CD4-positive, alpha-beta T cell treated with Interleukin-4 for 4 hours (primary cell): ENCODE measurements at regions not wholly inside any gene's neighbourhood (a gene's known extent, or its start where the extent isn't known, plus 50 kb on each side); places are given as distances from the start of the nearest gene placed in this dataset.

Source experiments
- DNase-seq: peaks from one replicate; pipeline ENCODE4 v3.0.0-alpha.2; 2020

DNA sequence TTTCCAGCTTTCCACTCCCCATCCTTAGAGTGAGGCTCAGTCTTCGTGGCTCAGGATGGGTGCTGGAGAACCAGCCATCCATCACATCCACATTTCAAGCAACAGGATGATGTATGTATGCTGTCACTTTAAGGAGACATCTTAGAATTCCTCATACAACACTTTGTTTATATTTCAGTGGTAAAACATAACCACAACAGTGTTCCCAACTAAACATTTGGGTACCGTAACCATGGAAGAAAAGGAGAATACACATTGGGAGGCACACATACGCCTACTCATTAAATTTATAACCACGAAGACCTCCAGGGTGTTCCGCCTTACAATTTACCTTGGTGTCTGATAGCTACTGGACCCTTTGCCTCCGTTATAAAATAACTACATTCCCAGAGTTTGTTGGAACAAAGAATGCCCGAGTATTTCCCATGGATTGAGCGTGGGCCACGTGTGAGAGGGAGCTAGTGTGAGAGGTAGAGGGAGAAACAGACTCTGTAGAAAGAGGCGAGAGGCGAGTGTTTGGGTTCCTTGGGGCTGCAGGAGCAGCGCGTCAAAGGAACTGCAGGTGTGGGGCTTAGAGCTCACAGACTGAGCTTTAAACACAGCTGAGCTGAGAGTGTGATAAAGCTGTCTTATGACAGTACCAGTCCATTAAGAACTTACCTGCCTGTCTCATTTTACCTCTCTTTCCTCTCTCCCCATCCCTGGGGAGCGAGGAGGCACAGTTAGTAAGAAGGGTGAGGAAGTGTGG is 111.5 kb upstream of the USP24 start:
- DNase-seq: no peak

DNA sequence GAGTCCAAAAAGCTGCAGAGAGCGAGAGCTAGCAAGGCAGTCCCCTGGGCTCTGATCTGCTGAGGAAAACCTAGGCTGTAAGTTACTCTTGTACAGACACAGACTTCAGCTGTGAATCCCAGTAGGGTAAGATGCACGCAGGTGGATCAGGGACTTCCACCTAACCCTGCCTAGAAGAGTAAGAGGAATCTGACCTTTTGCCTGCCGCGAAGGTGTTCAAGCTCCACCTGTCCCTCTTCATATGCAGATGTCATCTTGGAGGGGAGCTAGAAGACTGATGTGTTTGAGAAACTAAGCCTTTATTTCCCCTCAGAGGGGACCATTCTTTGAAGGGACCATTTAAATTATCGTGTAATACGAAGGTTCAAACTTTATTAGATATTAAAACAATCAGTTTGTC is 108.6 kb upstream of the USP24 start:
- DNase-seq: no peak

DNA sequence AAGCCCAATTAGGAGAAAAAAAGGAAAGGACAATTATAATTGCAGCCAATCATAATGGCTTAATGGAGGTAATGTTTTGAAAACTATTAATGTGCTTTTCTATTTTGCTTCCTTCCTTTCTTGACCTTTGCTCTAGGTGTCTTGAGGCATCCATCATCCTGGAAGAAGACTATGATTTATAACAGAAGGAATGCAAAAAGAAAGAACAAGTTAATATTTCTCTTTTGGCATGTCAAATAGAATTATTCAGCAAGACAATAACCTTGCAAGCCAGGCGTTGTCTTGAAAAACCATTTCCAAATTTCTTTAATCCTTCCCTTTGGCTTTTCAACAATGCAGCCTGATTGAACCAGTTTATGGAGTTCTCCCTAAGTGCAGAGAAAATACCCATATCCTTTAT is 107.7 kb upstream of the USP24 start:
- DNase-seq: no peak

- no peak for DNase-seq
Observed at GRCh38 chr1:55321942-55322341, 106.8 kb upstream of the USP24 start.

DNA sequence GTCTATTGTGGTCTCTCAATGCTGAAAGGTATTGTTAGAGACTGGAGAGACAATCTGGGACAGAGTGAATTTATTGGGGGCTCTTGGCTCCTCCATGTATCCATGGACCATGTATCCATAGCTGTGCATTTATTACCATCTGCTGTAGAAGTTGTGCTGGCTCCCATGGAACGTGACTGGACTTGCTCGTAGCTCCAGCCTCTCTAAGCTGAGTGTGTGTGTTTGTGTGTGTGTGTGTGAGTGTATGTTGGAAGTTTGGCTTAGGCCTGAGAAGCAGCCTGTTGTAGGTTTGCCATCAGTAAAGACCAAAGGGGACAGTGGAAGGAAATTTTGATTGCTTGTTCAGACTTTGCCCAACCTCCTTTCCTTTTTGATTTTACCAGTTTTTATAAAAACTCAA is 105.7 kb upstream of the USP24 start:
- no peak for DNase-seq

- DNase-seq: no peak
Observed at GRCh38 chr1:55318116-55318817, 103.1 kb upstream of the USP24 start.

- DNase-seq: no peak
Observed at GRCh38 chr1:55317673-55318072, 102.5 kb upstream of the USP24 start.

- DNase-seq: no peak
Observed at GRCh38 chr1:55316947-55317662, 101.9 kb upstream of the USP24 start.

GRCh38 chr1:55316502-55316901 is 101.3 kb upstream of the USP24 start:
- DNase-seq: no peak

GRCh38 chr1:55315552-55315951 is 100.4 kb upstream of the USP24 start:
- no peak for DNase-seq

- DNase-seq: no peak
Observed at GRCh38 chr1:55314740-55315139, 99.6 kb upstream of the USP24 start.

DNA sequence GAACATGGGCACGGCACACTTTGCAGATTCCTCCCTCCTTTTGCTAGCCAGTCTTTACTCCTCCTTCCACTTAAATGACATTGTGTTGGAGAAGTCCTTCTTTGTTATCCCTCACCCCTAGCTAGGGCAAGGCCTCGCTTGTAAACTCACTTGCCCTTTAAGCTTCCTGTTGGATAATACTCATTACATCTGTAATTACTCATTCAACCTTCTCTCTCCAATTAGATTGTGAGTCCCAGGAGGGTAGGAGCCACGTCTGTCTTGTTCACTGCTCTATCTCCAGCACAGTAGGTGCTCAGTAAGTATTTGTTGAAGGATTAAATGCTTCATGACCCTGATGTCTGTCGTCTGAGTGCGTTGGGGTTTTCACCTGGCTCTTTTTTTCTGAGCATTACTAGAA is 98.7 kb upstream of the USP24 start:
- no peak for DNase-seq

GRCh38 chr1:55311979-55312378 is 96.8 kb upstream of the USP24 start:
- DNase-seq: no peak

GRCh38 chr1:55311057-55311641 is 96.0 kb upstream of the USP24 start:
- DNase-seq: no peak

DNA sequence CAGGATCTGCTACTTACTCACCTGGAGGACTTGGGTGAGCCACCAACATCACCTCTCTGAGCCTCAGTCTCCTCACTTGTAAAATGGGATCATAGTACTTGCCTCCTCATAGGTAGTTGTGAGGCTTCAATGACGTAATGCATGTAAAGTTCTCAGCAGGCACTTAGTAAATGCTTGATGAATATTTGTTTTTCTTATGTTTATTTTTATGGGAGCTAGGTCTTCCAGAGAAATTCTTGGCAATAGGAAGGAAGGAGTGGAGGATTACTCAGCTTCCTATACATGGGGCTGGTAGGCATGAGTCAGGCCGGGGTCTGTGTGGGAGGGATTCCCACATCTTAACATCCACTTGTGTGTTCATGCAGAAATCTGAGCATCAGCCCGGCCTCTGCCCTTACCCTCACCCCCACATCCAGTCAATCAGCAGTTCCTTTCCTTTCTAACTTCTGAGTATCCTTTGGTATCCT is 95.4 kb upstream of the USP24 start:
- no peak for DNase-seq

DNA sequence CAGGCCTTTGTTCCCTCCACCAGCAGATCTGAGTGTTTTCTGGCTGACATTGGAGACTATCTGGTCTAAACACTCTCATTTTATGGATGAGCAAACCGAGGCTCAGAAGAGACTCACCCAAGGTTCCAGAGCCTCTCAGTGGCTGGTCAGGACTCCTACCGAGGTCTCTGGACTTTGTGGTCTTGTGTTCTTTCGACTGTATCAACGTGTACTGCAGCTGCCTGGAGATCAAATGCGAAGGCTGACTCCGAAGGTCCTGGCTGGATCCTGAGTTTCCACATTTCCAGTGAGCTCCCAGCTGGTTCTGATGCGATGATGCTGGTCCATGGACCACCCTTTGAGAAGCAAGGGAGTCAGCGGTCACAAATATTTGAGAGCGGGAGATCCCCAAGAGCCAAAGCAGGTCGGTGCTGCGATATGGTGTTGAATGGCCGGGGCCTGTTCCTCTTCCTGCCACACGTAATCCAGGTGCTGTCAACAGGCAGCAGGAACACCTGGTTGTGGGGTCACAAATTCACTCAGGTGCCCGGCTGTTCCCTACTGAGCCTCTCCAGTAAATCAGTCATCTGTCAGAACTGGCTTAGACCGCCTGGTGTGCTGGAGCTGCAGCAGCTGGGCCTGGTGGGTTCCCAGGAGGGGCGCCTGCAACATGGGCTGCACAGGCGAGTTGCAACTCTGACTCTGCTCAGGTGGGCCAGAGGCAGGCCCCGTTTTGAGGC is 94.8 kb upstream of the USP24 start:
- DNase-seq: no peak

DNA sequence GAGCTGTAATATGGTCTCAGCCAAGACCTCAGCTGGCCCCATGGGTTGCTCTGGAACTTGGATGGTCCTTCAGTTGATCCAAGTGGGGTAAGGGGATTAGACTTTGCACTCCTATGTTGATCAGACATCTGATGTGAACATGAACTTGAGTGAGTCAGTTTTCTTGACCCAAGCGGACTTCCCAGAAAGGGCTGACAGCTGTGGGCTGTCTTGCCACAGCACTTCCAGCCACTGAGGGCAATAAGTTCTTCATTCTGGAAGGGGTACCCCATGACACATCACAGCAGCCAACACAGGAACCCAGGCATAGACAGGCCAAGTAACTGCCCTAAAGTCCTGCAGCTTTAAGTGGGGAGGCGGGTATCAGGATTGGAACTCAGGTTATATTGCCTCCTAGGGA is 93.9 kb upstream of the USP24 start:
- DNase-seq: no peak

DNA sequence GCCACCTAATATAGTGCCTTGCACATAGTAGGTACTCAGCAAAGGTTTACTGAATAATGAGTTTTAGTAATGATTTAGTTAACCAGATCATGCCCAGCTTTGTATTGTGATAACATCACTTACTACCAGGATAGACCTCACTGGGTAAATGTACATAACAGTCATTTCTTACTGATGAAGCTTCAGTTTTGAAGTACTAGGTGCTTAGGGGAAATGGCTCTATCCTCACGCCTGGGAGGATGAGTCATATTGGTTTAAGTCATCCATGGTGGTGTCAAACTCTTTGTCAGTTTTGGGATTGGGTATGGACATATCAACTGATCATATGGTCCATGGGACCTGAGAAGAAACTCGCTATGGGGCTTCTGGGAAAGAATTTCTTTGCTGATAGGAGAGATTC is 90.6 kb upstream of the USP24 start:
- DNase-seq: no peak

DNA sequence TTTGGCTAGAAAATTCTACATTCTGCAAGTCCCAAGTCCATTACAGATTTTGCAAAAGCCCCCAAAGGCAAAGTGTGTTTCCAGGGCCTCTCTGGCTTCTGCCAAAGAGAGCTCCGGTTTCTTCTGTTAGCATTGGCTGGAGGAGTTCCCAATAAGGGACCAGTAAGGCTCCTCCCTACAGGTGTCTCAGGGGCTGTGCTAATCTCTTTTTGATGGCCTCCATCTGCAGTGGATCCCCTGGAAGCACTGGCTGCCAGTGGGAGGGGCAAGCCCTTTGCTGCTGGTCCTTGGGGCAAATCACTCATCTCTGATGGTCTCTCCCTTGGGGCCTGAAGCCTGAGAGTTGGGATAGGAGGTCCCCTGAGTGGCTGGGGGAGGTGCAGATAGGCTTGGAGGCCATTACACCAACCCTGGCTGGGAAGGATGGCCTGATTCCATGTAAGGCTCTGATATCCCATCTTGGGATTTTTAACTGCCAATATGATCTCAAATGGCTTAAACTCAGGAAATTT is 89.1 kb upstream of the USP24 start:
- no peak for DNase-seq

GRCh38 chr1:55302972-55303371 is 87.8 kb upstream of the USP24 start:
- DNase-seq: no peak

DNA sequence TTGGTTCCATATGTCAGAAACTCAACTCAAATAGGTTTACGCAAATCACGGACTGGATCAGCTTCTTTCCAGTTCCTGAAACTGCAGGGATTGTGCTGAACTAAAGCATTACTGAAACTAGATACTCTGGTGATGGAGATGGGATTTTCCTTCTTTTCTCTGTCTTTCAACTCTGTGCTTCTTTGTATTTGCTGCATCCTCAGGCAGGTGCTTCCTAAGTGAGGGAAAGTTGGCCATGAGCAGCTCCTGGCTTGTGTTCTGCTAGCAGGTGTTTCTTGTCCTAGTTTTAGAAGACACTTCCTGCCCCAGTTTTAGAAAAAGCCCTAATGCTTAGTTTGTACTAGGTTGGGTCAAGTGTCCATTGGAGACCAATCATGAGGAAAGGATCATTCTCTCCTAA is 86.7 kb upstream of the USP24 start:
- DNase-seq: no peak

- no peak for DNase-seq
Observed at GRCh38 chr1:55300975-55301374, 85.8 kb upstream of the USP24 start.
